CD4-positive, CD25-positive, alpha-beta regulatory T cell (primary cell): ENCODE measurements at regions not wholly inside any gene's neighbourhood (a gene's known extent, or its start where the extent isn't known, plus 50 kb on each side); places are given as distances from the start of the nearest gene placed in this dataset.
A peak's percentile ranks its signal among the peaks of the same experiment; 100 is the strongest.

Experiments
- ATAC-seq, 2 donors: fragments of 150-1000 bp; cut with Tn5 transposase; one replicate each; pipeline ENCODE4 v1.10.0; 2021; ENCODE audit warnings: low read depth in 2 of 2, moderate number of reproducible peaks in 2 of 2, moderate library complexity in 1 of 2
- DNase-seq, 3 donors: peaks; one replicate each; pipeline versions ENCODE4 v3.0.0 to v3.0.0-alpha.2; 2012 to 2022; ENCODE audit warnings: mixed read lengths in 1 of 3
- H3K27ac ChIP-seq: one replicate; pipeline ENCODE4 v1.7.0; 2013; ENCODE audit warnings: mild to moderate bottlenecking, low read length; ENCODE audit not compliant: insufficient read depth, poor library complexity, severe bottlenecking
- H3K27me3 ChIP-seq: one replicate; pipeline ENCODE4 v1.7.0; 2013; ENCODE audit warnings: low read length; ENCODE audit not compliant: control insufficient read depth, insufficient read depth
- H3K36me3 ChIP-seq: one replicate; pipeline ENCODE4 v1.7.0; 2013; ENCODE audit warnings: mild to moderate bottlenecking, low read length, moderate library complexity; ENCODE audit not compliant: control insufficient read depth, insufficient read depth
- H3K4me1 ChIP-seq: 2 replicates; pipeline ENCODE4 v1.7.0; 2013; ENCODE audit warnings: mild to moderate bottlenecking, low read length; ENCODE audit not compliant: insufficient read depth, control insufficient read depth, poor library complexity, severe bottlenecking
- H3K4me3 ChIP-seq: one replicate; pipeline ENCODE4 v1.7.0; 2013; ENCODE audit warnings: low read depth, mild to moderate bottlenecking, low read length, moderate library complexity
- H3K9me3 ChIP-seq, 2 experiments: 1 replicate in 1 of 2; 2 replicates in 1 of 2; pipeline ENCODE4 v1.7.0; 2013; ENCODE audit warnings: low read length in 2 of 2, mild to moderate bottlenecking in 1 of 2, moderate library complexity in 1 of 2; ENCODE audit not compliant: control insufficient read depth in 2 of 2
- H3K27ac Mint-ChIP-seq, 3 donors: one replicate each; pipeline ENCODE4 v1.8.0; 2020 to 2022; ENCODE audit warnings: mild to moderate bottlenecking in 3 of 3, mixed read lengths in 3 of 3, moderate library complexity in 2 of 3
- H3K27me3 Mint-ChIP-seq: one replicate; pipeline ENCODE4 v1.8.0; 2022; ENCODE audit warnings: mild to moderate bottlenecking, mixed read lengths
- H3K36me3 Mint-ChIP-seq: one replicate; pipeline ENCODE4 v1.8.0; 2020; ENCODE audit warnings: mixed read lengths
- H3K4me1 Mint-ChIP-seq, 4 donors: one replicate each; pipeline ENCODE4 v1.8.0; 2020 to 2022; ENCODE audit warnings: mixed read lengths in 4 of 4, mild to moderate bottlenecking in 1 of 4
- H3K4me3 Mint-ChIP-seq, 4 donors: one replicate each; pipeline ENCODE4 v1.8.0; 2020 to 2022; ENCODE audit warnings: mild to moderate bottlenecking in 4 of 4, mixed read lengths in 4 of 4, moderate library complexity in 3 of 4
- H3K9me3 Mint-ChIP-seq, 7 donors: one replicate each; pipeline ENCODE4 v1.8.0; 2020 to 2022; ENCODE audit warnings: mixed read lengths in 7 of 7, mild to moderate bottlenecking in 3 of 7, moderate library complexity in 2 of 7

DNA sequence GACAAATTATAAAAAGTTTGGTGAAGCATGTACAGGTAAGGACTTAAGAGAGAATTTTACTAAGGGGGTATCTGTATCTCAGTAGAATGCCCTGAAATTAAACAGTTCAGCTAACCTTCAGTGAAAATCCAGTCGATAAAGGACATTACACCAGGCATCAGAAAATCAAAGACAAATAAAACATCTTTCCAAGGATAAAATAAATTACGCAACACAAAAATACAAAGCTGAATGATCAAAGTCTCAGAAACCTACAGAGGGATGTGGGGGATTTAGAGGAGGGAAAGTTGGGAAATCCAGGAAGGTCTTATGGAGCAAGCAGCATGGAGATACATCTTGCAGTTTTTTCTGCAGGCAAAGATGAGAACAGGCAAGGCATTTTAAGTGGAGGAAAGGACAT is 384.1 kb downstream of the TNS1 start:
- Mint-ChIP-seq H3K36me3 (no peaks in the 10 kb centered on the region), H3K27ac (no peak overlapping the region), H3K4me3 (no peak overlapping the region), H3K27me3 (no peaks in the 10 kb centered on the region), H3K9me3 (peaks cover 0 to 1% (median 0%) of the 10 kb centered on the region in 7 donors), H3K4me1 (peaks cover 0 to 6% (median 5%) of the 10 kb centered on the region in 4 donors)
- no peak for DNase-seq
- Histone ChIP-seq H3K4me1 (no peaks in the 10 kb centered on the region), H3K27me3 (no peaks in the 10 kb centered on the region), H3K36me3 (no peaks in the 10 kb centered on the region), H3K4me3 (no peak overlapping the region), H3K27ac (no peak overlapping the region), H3K9me3 (no peaks in the 10 kb centered on the region)
- ATAC-seq, result no peak

DNA sequence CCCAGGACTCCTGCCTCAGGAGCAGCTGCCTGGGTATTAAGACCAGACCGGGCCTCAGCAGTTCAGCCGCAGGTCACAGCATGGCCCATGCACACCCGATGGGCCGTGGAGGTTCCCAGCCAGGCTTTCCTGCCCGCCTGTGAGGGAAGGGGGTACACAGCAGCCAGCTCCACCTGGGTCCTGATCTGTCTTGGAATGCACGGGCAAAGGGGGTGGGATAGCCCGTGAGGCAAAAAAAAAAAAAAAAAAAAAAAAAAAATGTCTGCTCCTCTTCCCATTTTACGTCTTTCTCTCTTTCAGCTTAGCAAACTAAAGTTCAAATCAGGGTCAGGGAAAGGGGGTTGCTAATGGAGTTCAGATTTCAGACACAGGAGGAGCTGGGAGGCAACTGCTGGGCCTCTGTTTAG is 385.2 kb downstream of the TNS1 start:
- ATAC-seq (no peak), DNase-seq (no peak)
- Mint-ChIP-seq H3K9me3 (peaks cover 0 to 1% (median 0%) of the 10 kb centered on the region in 7 donors), H3K36me3 (no peaks in the 10 kb centered on the region), H3K27ac (no peak overlapping the region), H3K4me3 (no peak overlapping the region), H3K27me3 (no peaks in the 10 kb centered on the region), H3K4me1 (peaks cover 0 to 6% (median 5%) of the 10 kb centered on the region in 4 donors)
- Histone ChIP-seq H3K9me3 (no peaks in the 10 kb centered on the region), H3K36me3 (no peaks in the 10 kb centered on the region), H3K4me3 (no peak overlapping the region), H3K4me1 (no peaks in the 10 kb centered on the region), H3K27ac (no peak overlapping the region), H3K27me3 (no peaks in the 10 kb centered on the region)

DNA sequence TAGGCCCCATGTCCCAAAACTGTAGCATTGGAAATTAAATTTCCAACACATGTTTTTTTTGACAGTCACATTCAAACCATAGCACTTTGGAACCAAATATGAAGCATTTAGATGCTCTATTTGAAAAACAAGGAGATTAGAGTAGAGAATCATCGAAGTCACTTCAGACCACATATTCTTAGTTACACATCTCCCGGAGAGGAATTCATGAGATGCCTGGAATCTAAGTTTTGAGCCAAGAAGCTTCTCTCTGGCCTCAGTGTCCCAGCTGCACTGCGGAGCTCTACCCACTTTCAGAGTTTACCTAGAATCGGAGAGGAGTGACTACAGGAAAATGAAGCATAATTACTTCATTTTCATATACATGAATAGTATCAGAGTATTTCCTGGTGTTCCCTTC is 385.9 kb downstream of the TNS1 start:
- Mint-ChIP-seq H3K4me1 (peaks cover 2 to 9% (median 7%) of the 10 kb centered on the region in 4 donors), H3K27ac (no peak overlapping the region), H3K4me3 (no peak overlapping the region), H3K9me3 (peaks cover 0 to 1% (median 0%) of the 10 kb centered on the region in 7 donors), H3K36me3 (no peaks in the 10 kb centered on the region), H3K27me3 (no peaks in the 10 kb centered on the region)
- Histone ChIP-seq H3K9me3 (no peaks in the 10 kb centered on the region), H3K4me1 (peaks cover 4% of the 10 kb centered on the region), H3K27me3 (no peaks in the 10 kb centered on the region), H3K4me3 (no peak overlapping the region), H3K27ac (no peak overlapping the region), H3K36me3 (no peaks in the 10 kb centered on the region)
- DNase-seq (no peak), ATAC-seq (no peak)

- Histone ChIP-seq H3K4me1 (peaks cover 22% of the 10 kb centered on the region), H3K36me3 (no peaks in the 10 kb centered on the region), H3K9me3 (no peaks in the 10 kb centered on the region), H3K27me3 (no peaks in the 10 kb centered on the region), H3K4me3 (no peak overlapping the region), H3K27ac (no peak overlapping the region)
- no peak for DNase-seq
- Mint-ChIP-seq H3K36me3 (no peaks in the 10 kb centered on the region), H3K27me3 (no peaks in the 10 kb centered on the region), H3K9me3 (peaks cover 0 to 2% (median 0%) of the 10 kb centered on the region in 7 donors), H3K27ac (no peak overlapping the region), H3K4me3 (no peak overlapping the region), H3K4me1 (peaks cover 13 to 27% (median 20%) of the 10 kb centered on the region in 4 donors)
- ATAC-seq, result no peak
Measured at GRCh38 chr2:217615171-217615570, 387.6 kb downstream of the TNS1 start.

- Histone ChIP-seq H3K27ac (no peak overlapping the region), H3K9me3 (no peaks in the 10 kb centered on the region), H3K4me1 (peaks cover 27% of the 10 kb centered on the region), H3K27me3 (no peaks in the 10 kb centered on the region), H3K36me3 (no peaks in the 10 kb centered on the region), H3K4me3 (no peak overlapping the region)
- DNase-seq (no peak), ATAC-seq (no peak)
- H3K27me3 Mint-ChIP-seq, result no peaks in the 10 kb centered on the region
- H3K27ac Mint-ChIP-seq, result no peak overlapping the region
- H3K4me3 Mint-ChIP-seq, result no peak overlapping the region
- H3K36me3 Mint-ChIP-seq, result no peaks in the 10 kb centered on the region
- peaks cover 0 to 2% (median 0%) of the 10 kb centered on the region in 7 donors for H3K9me3 Mint-ChIP-seq
- peaks cover 7 to 34% (median 26%) of the 10 kb centered on the region in 4 donors for H3K4me1 Mint-ChIP-seq
Measured at GRCh38 chr2:217614498-217614897, 388.3 kb downstream of the TNS1 start.

DNA sequence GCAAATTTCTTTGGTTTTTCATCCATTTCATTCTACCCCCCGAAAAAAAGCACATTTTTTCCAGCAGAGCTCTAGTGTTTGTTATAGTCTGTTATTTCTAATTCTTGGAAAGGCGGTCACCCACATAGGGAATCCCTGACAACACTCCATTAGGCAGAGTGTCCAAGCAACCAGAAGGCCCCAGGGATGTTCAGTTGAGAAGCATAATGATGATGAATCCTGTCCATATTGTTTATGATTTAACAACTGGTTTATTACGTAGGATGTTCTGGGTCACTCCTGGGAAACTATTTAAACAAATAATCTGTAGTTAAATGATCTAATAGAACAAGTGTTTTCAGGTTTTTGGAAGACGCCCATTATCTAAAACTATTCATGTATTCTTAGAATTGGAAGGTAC is 388.7 kb downstream of the TNS1 start:
- H3K4me3 Mint-ChIP-seq, result no peak overlapping the region
- peaks cover 0 to 2% (median 0%) of the 10 kb centered on the region in 7 donors for H3K9me3 Mint-ChIP-seq

DNA sequence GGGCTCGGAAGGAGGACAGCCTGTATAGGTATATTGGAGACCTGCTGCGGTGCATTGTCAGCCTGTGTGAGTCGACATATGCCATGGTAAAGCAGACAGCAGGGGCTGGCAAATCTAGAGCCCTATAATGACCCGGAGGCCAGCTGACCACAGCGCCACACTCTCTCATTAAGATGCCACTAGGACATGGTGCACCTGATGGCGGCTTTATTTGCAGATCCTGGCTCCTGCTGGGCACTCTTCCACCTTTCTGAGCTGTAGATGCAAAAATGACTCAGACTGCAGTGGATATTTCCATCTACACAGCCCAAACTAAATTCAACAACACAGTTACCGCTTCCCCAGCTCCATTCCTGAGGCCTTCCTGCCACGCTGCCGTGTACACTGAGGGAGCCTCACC is 389.9 kb downstream of the TNS1 start:
- Histone ChIP-seq H3K36me3 (no peaks in the 10 kb centered on the region), H3K4me3 (no peak overlapping the region), H3K9me3 (no peaks in the 10 kb centered on the region), H3K4me1 (peaks cover 27% of the 10 kb centered on the region), H3K27me3 (no peaks in the 10 kb centered on the region), H3K27ac (no peak overlapping the region)
- Mint-ChIP-seq H3K27me3 (no peaks in the 10 kb centered on the region), H3K4me3 (no peak overlapping the region), H3K27ac (peak overlapping the region in 1 of 3 donors; percentile 96), H3K4me1 (peaks cover 7 to 48% (median 34%) of the 10 kb centered on the region in 4 donors), H3K9me3 (peaks cover 0 to 2% (median 0%) of the 10 kb centered on the region in 7 donors), H3K36me3 (no peaks in the 10 kb centered on the region)
- DNase-seq (no peak), ATAC-seq (no peak)

More for the DNA sequence above, 388.7 kb downstream of the TNS1 start:
- Mint-ChIP-seq H3K4me1 (peaks cover 7 to 38% (median 29%) of the 10 kb centered on the region in 4 donors), H3K27me3 (no peaks in the 10 kb centered on the region), H3K27ac (no peak overlapping the region), H3K36me3 (no peaks in the 10 kb centered on the region)
- no peak overlapping the region for H3K4me3 ChIP-seq
- no peak for ATAC-seq
- H3K27ac ChIP-seq, result no peak overlapping the region
- H3K4me1 ChIP-seq, result peaks cover 27% of the 10 kb centered on the region
- H3K36me3 ChIP-seq, result no peaks in the 10 kb centered on the region
- H3K9me3 ChIP-seq, result no peaks in the 10 kb centered on the region
- DNase-seq, result no peak
- no peaks in the 10 kb centered on the region for H3K27me3 ChIP-seq

DNA sequence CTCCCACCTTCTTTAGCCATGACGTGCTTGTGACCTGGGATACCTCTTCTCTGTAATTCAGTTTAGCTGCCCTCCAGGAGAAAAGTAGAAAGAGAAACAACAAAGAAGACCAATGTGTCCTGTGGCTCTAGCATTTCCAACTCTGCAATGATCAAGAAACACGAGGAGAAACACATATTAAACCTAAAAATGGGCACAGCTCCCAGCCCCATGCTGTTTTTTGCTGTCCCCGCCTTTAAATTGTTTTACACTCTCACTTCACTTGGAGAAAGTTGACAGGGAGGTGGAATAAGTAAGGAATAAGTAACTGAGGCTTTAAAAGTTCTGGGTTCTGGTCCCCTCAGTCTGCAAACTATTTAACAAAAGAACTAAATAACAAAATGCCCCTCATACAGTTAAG is 390.6 kb downstream of the TNS1 start:
- Mint-ChIP-seq H3K36me3 (no peaks in the 10 kb centered on the region), H3K9me3 (peaks cover 0 to 2% (median 0%) of the 10 kb centered on the region in 7 donors), H3K27ac (peak overlapping the region; percentile 87 to 96 (median 92)), H3K4me1 (peaks cover 7 to 48% (median 34%) of the 10 kb centered on the region in 4 donors), H3K4me3 (no peak overlapping the region), H3K27me3 (no peaks in the 10 kb centered on the region)
- Histone ChIP-seq H3K36me3 (no peaks in the 10 kb centered on the region), H3K4me3 (no peak overlapping the region), H3K27ac (peak overlapping the region; percentile 35), H3K9me3 (no peaks in the 10 kb centered on the region), H3K27me3 (no peaks in the 10 kb centered on the region), H3K4me1 (peaks cover 27% of the 10 kb centered on the region)
- ATAC-seq (no peak), DNase-seq (no peak)
